ENCODE measurements at regions not wholly inside any gene's neighbourhood (a gene's known extent, or its start where the extent isn't known, plus 50 kb on each side); places are given as distances from the start of the nearest gene placed in this dataset.

DNA sequence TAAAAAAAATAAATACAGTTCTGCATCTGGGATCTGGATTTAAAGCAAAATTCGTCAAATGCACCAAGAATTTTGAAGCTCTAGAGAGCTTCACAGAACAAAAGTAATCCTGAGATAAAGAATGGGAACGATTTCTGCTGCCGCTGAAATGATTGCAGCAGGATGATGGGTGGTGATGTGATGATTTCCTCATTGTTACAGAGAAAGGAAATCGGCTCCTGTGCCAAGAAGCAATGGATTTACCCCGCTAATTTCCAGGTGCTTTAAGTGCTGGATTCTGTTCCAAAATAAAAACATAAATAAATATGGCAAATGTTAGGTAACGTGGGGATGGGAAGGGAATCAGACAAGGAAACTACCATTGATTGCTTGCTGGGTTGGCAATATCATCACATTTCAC, 1067.9 kb upstream of the MAP3K7 start:
- H3K36me3 Mint-ChIP-seq (ENCODE audit: low read depth): no peaks in the 10 kb centered on the region
- no peak for DNase-seq
- no peaks in the 10 kb centered on the region for H3K9me3 ChIP-seq (ENCODE audit: control insufficient read depth, low read length, poor library complexity, severe bottlenecking)
- no peak overlapping the region for H3K27ac Mint-ChIP-seq
- ATAC-seq: no peak
- no peaks in the 10 kb centered on the region for H3K4me1 Mint-ChIP-seq
- H3K4me3 Mint-ChIP-seq: no peak overlapping the region
- no peaks in the 10 kb centered on the region for H3K27me3 Mint-ChIP-seq

DNA sequence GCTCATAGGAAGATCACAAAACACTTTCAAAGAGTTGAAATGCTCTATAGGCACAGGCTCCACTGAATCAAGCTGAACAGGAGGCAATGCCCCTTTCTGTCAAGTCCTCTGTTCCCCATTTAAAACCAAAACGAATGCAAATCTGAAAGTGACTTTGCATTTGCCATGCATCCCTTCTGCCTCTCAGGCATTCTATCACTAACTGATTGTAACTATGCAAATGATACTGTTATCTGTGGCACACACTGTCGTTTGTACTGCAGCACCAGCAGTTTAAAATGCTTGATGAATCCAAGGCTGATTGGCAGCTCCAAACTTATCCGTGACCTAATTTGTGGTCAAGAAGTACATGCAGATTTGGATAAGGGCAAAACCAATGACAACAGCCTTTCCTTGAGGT, 1067.5 kb upstream of the MAP3K7 start:
- H3K27me3 Mint-ChIP-seq: no peaks in the 10 kb centered on the region
- no peak for DNase-seq
- no peak for ATAC-seq
- H3K9me3 ChIP-seq (ENCODE audit: control insufficient read depth, low read length, poor library complexity, severe bottlenecking): no peaks in the 10 kb centered on the region
- no peak overlapping the region for H3K4me3 Mint-ChIP-seq
- no peaks in the 10 kb centered on the region for H3K4me1 Mint-ChIP-seq
- no peak overlapping the region for H3K27ac Mint-ChIP-seq
- no peaks in the 10 kb centered on the region for H3K36me3 Mint-ChIP-seq (ENCODE audit: low read depth)

DNA sequence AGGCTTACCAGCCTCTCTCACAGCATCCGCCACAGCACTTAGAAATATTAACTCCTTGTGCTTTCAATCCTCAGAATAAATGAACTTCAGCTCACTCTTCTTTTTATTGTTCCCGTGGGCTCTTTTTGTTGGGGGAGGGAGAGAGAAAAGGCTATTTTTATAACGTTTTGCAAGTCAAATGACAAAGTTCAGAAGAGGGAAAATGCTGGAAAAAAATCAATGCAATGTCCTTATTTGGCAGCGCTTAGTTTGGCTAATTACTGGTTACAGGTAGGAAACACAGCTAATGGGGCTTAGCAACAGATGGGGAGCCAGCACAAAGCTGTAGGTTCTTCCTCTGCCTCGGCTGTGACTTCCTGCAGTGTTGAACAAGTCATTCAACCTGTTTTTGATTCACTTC, 1067.0 kb upstream of the MAP3K7 start:
- no peak for ATAC-seq
- H3K4me1 Mint-ChIP-seq: no peaks in the 10 kb centered on the region
- H3K27ac Mint-ChIP-seq: no peak overlapping the region

DNA sequence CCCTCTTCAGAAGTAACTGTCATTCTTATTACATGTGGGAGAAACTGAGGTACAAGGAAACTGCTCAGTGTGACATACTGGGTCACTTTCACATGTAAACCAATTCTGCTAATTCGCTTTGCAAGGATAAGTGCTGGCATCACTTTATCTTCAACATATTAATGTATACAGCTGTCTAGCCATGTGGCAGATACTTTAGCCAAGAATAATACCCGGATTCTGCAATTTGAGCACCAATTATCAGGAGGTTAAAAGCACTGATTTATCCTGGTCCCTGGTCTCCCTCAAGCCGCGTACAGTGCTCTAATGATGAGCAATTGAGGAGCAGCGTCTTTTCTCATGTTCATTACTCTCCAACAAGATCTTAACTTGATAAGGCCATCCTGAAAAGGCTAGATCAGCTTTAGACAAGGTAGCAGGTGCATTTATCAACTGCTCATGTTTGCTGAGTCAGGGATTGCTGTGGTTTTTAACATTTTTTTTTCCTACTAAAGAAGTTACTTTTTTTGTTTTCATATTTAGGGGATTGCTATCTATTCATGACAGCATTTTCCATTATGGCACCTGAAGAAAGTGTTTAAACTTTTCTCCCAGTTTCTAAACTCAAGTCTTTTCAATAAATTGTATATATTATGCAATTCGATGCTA, 1066.3 kb upstream of the MAP3K7 start:
- H3K4me3 Mint-ChIP-seq: no peak overlapping the region
- no peak for DNase-seq
- H3K27ac Mint-ChIP-seq: no peak overlapping the region
- no peaks in the 10 kb centered on the region for H3K36me3 Mint-ChIP-seq (ENCODE audit: low read depth)
- no peaks in the 10 kb centered on the region for H3K4me1 Mint-ChIP-seq
- no peaks in the 10 kb centered on the region for H3K27me3 Mint-ChIP-seq
- no peaks in the 10 kb centered on the region for H3K9me3 ChIP-seq (ENCODE audit: control insufficient read depth, low read length, poor library complexity, severe bottlenecking)
- ATAC-seq: no peak

More for the DNA sequence above, 1067.0 kb upstream of the MAP3K7 start:
- H3K9me3 ChIP-seq (ENCODE audit: control insufficient read depth, low read length, poor library complexity, severe bottlenecking): no peaks in the 10 kb centered on the region
- Mint-ChIP-seq H3K36me3 (ENCODE audit: low read depth) (no peaks in the 10 kb centered on the region), H3K4me3 (no peak overlapping the region), H3K27me3 (no peaks in the 10 kb centered on the region)
- no peak for DNase-seq

DNA sequence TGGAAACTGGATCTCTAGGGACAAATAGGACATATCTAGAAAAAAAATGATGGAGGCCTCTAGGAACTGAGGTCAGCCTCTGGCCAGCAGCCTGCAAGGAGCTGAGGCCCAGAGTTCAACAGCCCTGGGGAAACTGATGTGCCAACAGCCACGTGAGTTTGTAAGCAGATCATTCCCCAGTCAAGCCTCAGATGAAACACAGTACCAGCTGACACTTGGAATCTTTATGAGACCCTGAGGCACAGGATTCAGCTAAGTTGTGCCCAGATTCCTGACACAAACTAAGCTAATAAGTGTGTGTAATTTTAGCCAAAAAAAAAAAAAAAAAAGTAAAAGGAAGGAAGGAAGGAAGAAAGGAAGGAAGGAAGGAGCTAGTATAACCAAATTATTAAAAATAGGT, 1059.8 kb upstream of the MAP3K7 start:
- DNase-seq (no peak), ATAC-seq (no peak)
- H3K4me3 Mint-ChIP-seq: no peak overlapping the region
- no peak overlapping the region for H3K27ac Mint-ChIP-seq
- no peaks in the 10 kb centered on the region for H3K36me3 Mint-ChIP-seq (ENCODE audit: low read depth)
- no peaks in the 10 kb centered on the region for H3K4me1 Mint-ChIP-seq
- no peaks in the 10 kb centered on the region for H3K27me3 Mint-ChIP-seq
- H3K9me3 ChIP-seq (ENCODE audit: control insufficient read depth, low read length, poor library complexity, severe bottlenecking): no peaks in the 10 kb centered on the region

DNA sequence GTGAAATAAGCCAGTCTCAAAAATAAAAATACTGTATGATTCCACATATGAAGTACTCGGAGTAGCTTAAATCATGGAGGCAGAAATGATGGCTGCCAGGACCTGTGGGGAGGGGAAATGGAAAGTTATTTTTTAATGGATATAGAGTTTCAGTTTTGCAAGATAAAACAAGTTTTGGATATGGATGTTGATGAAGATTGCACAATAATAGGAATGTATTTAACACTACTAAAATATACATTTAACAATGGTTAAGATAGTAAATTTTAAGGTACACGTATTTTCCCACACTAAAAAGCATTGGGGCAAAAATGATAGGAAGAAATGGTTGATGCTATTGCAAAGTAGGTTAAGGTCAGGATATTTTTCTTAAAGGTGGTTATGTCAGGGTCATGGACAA, 1058.9 kb upstream of the MAP3K7 start:
- Mint-ChIP-seq H3K27ac (no peak overlapping the region), H3K4me3 (no peak overlapping the region), H3K36me3 (ENCODE audit: low read depth) (no peaks in the 10 kb centered on the region), H3K4me1 (no peaks in the 10 kb centered on the region), H3K27me3 (no peaks in the 10 kb centered on the region)
- no peaks in the 10 kb centered on the region for H3K9me3 ChIP-seq (ENCODE audit: control insufficient read depth, low read length, poor library complexity, severe bottlenecking)
- ATAC-seq (no peak), DNase-seq (no peak)

DNA sequence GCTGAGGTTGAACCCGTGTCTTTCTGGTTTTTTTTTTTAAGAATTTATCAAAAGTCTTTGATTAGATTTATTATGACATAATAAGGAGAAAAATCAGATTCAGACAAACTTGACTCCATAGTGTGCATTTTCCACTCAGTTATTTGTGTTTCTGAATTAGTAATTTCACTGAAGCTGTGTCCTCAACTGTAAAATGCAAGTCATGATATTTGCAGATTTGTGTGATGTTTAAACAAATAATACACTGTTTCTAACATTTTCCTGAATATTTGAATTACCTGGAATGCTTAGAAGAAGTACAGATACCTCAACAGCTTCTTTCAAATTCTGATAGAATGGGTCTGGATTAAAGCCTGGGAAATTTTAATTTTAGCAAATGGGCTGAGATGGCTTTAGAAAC, 1050.3 kb upstream of the MAP3K7 start:
- Mint-ChIP-seq H3K27me3 (no peaks in the 10 kb centered on the region), H3K36me3 (ENCODE audit: low read depth) (no peaks in the 10 kb centered on the region), H3K4me1 (no peaks in the 10 kb centered on the region), H3K4me3 (no peak overlapping the region), H3K27ac (no peak overlapping the region)
- no peaks in the 10 kb centered on the region for H3K9me3 ChIP-seq (ENCODE audit: control insufficient read depth, low read length, poor library complexity, severe bottlenecking)
- ATAC-seq (no peak), DNase-seq (no peak)

DNA sequence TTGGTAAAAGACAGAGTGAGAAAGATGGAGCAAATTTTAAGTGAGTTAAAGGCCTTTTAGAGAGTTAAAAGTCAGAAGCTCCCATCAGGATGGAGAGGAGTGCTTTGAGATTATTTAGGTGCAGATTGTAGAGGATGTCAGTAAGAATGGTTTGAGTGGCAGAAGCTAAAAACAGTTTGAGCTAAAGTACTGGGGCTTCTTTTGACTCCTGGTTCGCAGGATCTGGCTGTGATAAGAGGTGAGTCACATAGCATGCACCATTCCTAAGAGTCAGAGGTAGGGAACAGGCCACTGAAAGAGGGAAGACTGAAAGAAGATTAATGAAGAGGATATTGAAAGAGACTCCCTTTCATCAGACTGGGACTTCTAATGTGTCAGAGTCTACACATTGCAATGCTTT, 1047.9 kb upstream of the MAP3K7 start:
- DNase-seq: no peak
- no peaks in the 10 kb centered on the region for H3K27me3 Mint-ChIP-seq
- H3K36me3 Mint-ChIP-seq (ENCODE audit: low read depth): no peaks in the 10 kb centered on the region
- no peaks in the 10 kb centered on the region for H3K4me1 Mint-ChIP-seq
- no peaks in the 10 kb centered on the region for H3K9me3 ChIP-seq (ENCODE audit: control insufficient read depth, low read length, poor library complexity, severe bottlenecking)
- no peak overlapping the region for H3K27ac Mint-ChIP-seq
- no peak overlapping the region for H3K4me3 Mint-ChIP-seq
- ATAC-seq: no peak

DNA sequence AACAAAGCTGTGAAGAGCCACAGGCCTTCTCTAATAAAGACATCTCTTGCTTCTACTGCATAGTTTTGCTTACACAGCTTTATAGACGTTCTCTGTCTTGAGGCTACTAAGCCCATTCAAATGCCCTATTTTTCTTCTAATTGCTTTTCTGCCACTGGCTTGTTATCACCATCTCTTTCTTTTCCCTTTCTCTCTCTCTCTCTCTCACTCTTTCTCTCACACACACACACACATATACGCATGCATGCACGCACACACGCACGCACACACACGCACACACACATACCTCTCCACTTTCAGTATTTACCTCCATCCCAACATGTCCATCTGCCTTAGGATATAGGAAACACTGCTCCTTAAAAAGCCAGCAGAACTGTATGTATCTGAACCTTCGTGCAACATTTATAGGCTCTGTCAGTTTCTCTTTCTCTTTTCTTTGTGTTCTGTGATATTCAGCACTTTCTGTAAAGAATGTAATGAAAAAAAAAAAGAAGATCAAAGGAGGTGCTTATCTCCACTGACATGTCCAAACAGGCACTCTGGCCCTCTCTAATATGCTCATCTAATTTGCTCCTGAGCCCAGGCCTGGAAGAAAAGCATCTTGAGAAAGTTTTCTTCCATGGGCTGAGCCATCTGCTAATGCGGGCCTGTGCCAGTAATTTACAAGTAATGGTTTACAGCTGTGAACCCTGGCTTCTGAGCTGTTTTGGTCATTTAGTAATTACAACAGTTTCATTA, 1046.7 kb upstream of the MAP3K7 start:
- Mint-ChIP-seq H3K27me3 (no peaks in the 10 kb centered on the region), H3K4me1 (no peaks in the 10 kb centered on the region), H3K4me3 (no peak overlapping the region), H3K36me3 (ENCODE audit: low read depth) (no peaks in the 10 kb centered on the region), H3K27ac (no peak overlapping the region)
- no peaks in the 10 kb centered on the region for H3K9me3 ChIP-seq (ENCODE audit: control insufficient read depth, low read length, poor library complexity, severe bottlenecking)
- DNase-seq (no peak), ATAC-seq (no peak)

DNA sequence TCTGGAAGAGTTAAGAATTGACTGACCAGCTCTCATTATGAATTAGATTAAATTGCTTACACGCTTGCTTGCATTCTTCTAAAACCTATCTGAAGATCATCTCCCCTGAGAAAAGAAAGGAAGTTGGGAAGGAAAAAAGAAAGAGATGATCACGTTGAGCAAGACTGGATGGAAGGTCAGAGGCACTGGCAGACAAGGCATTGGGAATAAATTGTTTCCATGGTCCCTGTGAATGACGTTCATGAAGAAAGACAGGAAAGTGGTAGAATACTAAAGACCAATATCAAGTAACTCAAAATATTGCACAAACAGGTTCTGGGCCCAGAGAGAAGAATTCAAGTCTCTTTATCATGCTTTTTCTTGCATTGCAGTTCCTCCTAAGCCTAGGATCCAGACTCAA, 1045.4 kb upstream of the MAP3K7 start:
- Mint-ChIP-seq H3K4me1 (no peaks in the 10 kb centered on the region), H3K27me3 (no peaks in the 10 kb centered on the region), H3K36me3 (ENCODE audit: low read depth) (no peaks in the 10 kb centered on the region), H3K27ac (no peak overlapping the region), H3K4me3 (no peak overlapping the region)
- ATAC-seq (no peak), DNase-seq (no peak)
- H3K9me3 ChIP-seq (ENCODE audit: control insufficient read depth, low read length, poor library complexity, severe bottlenecking): no peaks in the 10 kb centered on the region

DNA sequence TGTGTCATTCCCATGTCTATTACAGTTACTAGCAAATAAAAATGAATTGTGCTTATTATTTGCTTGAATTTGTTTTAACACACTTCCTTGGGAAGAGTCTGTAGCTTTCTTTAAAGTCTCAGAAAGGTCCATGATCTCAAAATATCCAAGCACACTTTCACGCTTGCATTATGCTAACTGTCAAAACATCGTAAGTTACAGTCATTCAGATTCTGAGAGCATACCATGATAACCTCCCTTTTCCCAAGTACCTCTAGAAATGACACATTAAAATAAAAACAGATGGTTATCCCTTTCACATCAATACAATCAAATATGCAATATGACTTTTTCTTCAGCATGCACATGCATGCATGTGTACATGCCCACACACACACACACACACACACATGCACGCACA, 1044.4 kb upstream of the MAP3K7 start:
- Mint-ChIP-seq H3K4me1 (no peaks in the 10 kb centered on the region), H3K4me3 (no peak overlapping the region)
- no peak for ATAC-seq

DNA sequence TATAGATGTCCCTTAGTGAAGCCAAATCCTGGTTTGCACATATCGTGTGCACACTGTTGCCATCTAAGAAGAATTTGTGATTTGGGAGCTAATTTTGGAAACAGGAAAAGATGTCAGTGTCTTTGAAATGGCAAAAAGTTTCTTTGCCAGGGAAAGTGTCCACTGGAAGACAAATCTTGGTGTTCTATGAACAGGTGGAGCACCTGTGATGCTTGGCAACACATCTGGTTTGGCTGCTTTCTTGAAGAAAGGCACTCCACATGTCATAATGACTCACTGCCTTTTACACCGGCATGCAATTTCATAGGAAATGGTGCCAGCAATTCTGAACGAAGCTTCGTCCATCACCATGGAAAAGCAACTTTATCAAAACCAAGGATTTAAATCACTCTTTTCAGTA, 1040.0 kb upstream of the MAP3K7 start:
- H3K4me3 Mint-ChIP-seq: no peak overlapping the region
- H3K4me1 Mint-ChIP-seq: no peaks in the 10 kb centered on the region
- H3K27ac Mint-ChIP-seq: no peak overlapping the region
- no peaks in the 10 kb centered on the region for H3K27me3 Mint-ChIP-seq
- no peak for ATAC-seq
- no peaks in the 10 kb centered on the region for H3K9me3 ChIP-seq (ENCODE audit: control insufficient read depth, low read length, poor library complexity, severe bottlenecking)
- H3K36me3 Mint-ChIP-seq (ENCODE audit: low read depth): no peaks in the 10 kb centered on the region
- no peak for DNase-seq

More for the DNA sequence above, 1044.4 kb upstream of the MAP3K7 start:
- Mint-ChIP-seq H3K27me3 (no peaks in the 10 kb centered on the region), H3K36me3 (ENCODE audit: low read depth) (no peaks in the 10 kb centered on the region), H3K27ac (no peak overlapping the region)
- no peak for DNase-seq
- no peaks in the 10 kb centered on the region for H3K9me3 ChIP-seq (ENCODE audit: control insufficient read depth, low read length, poor library complexity, severe bottlenecking)

DNA sequence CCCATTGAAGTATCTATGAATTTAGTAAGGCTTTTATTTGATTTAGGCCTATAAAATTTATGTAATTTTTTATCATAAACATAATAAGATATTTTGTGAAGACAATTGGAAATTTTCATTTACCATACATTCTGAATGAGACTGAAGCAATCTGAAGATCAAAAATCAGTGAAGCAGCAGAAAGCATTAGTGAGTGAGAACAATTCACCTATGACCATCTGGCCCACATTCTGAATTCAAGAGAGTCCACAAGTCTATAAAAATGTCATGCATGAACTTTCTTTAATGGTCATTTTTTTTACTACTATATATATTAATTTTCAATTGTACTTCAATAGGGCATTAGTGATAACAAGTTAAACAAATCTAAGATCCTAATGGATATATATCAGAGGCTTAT, 1026.6 kb upstream of the MAP3K7 start:
- ATAC-seq: no peak
- H3K4me3 Mint-ChIP-seq: no peak overlapping the region
- no peak for DNase-seq
- H3K4me1 Mint-ChIP-seq: no peaks in the 10 kb centered on the region
- no peak overlapping the region for H3K27ac Mint-ChIP-seq
- H3K9me3 ChIP-seq (ENCODE audit: control insufficient read depth, low read length, poor library complexity, severe bottlenecking): no peaks in the 10 kb centered on the region
- H3K36me3 Mint-ChIP-seq (ENCODE audit: low read depth): no peaks in the 10 kb centered on the region
- no peaks in the 10 kb centered on the region for H3K27me3 Mint-ChIP-seq

DNA sequence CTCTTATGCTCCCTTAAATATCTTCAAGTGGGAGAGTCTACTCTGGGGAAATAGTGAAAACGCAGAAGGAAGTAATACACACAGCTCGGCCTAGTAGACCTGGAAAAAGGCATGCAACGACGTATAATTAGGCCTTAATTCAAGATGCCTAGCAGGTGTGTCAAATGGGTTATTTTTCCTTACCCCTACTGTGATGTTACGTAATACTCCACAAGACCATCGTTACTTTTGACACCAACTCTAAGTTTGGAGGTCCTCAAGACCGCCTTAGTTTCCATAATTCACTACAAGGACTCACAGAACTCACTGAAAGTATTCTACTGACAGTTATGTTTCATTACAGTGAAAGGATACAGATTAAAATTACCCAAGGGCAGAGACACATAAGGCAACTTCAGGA, 1024.3 kb upstream of the MAP3K7 start:
- ATAC-seq: no peak
- H3K9me3 ChIP-seq (ENCODE audit: control insufficient read depth, low read length, poor library complexity, severe bottlenecking): no peaks in the 10 kb centered on the region
- no peak for DNase-seq
- Mint-ChIP-seq H3K27ac (no peak overlapping the region), H3K27me3 (no peaks in the 10 kb centered on the region), H3K4me3 (no peak overlapping the region), H3K4me1 (no peaks in the 10 kb centered on the region), H3K36me3 (ENCODE audit: low read depth) (no peaks in the 10 kb centered on the region)
